Liver (tissue), 7 donors: ENCODE measurements at regions not wholly inside any gene's neighbourhood (a gene's known extent, or its start where the extent isn't known, plus 50 kb on each side); places are given as distances from the start of the nearest gene placed in this dataset.

Experiments used
- DNase-seq: peaks from one replicate; pipeline ENCODE4 v3.0.0-alpha.2; 2017; ENCODE audit warnings: low spot score
- H3K27ac ChIP-seq, 2 donors: one replicate each; pipeline ENCODE4 v1.7.0; 2013; ENCODE audit warnings: inconsistent platforms in 2 of 2, low read length in 2 of 2, control low read depth in 1 of 2, low read depth in 1 of 2, mild to moderate bottlenecking in 1 of 2
- H3K27me3 ChIP-seq, 4 donors: one replicate each; pipeline versions ENCODE4 v1.6.1 to v1.7.0; 2013; ENCODE audit warnings: low read length in 3 of 4, inconsistent platforms in 1 of 4, mild to moderate bottlenecking in 1 of 4, moderate library complexity in 1 of 4; ENCODE audit not compliant: control insufficient read depth in 4 of 4, insufficient read depth in 4 of 4
- H3K36me3 ChIP-seq, 4 donors: one replicate each; pipeline versions ENCODE4 v1.6.1 to v1.7.0; 2013; ENCODE audit warnings: low read length in 3 of 4, mild to moderate bottlenecking in 3 of 4, low read depth in 1 of 4, moderate library complexity in 1 of 4; ENCODE audit not compliant: control insufficient read depth in 4 of 4, insufficient read depth in 3 of 4
- H3K4me1 ChIP-seq, 4 donors: one replicate each; pipeline versions ENCODE4 v1.6.1 to v1.7.0; 2013; ENCODE audit warnings: low read length in 3 of 4, mild to moderate bottlenecking in 3 of 4, moderate library complexity in 1 of 4; ENCODE audit not compliant: control insufficient read depth in 4 of 4, insufficient read depth in 4 of 4
- H3K4me3 ChIP-seq, 3 donors: one replicate each; pipeline versions ENCODE4 v1.6.1 to v1.7.0; 2013; ENCODE audit warnings: low read length in 3 of 3, control low read depth in 1 of 3, low read depth in 1 of 3, mild to moderate bottlenecking in 1 of 3
- H3K9ac ChIP-seq, 2 donors: one replicate each; pipeline ENCODE4 v1.7.0; 2013; ENCODE audit warnings: low read length in 2 of 2, mild to moderate bottlenecking in 2 of 2, moderate library complexity in 2 of 2, control low read depth in 1 of 2, low read depth in 1 of 2
- H3K9me3 ChIP-seq, 4 donors: one replicate each; pipeline versions ENCODE4 v1.6.1 to v1.7.0; 2013; ENCODE audit warnings: low read length in 3 of 4; ENCODE audit not compliant: control insufficient read depth in 4 of 4
- FOXA1 ChIP-seq: IDR thresholded peaks from 2 replicates; pipeline ENCODE4 v1.6.1; 2016; ENCODE audit warnings: antibody characterized with exemption
- HNF4G ChIP-seq: IDR thresholded peaks from 2 replicates; pipeline ENCODE4 v1.6.1; 2016; ENCODE audit warnings: antibody characterized with exemption
- NR2F2 ChIP-seq: IDR thresholded peaks from 2 replicates; pipeline ENCODE4 v1.6.1; 2016; ENCODE audit warnings: antibody characterized with exemption
- RAD21 ChIP-seq, 2 donors: IDR thresholded peaks; 2 replicates each; pipeline ENCODE4 v1.6.1; 2016; ENCODE audit warnings: antibody characterized with exemption in 2 of 2, mild to moderate bottlenecking in 2 of 2
- REST ChIP-seq: IDR thresholded peaks from 2 replicates; pipeline ENCODE4 v1.6.1; 2016; ENCODE audit warnings: antibody characterized with exemption, mild to moderate bottlenecking
- SP1 ChIP-seq: IDR thresholded peaks from 2 replicates; pipeline ENCODE4 v1.6.1; 2018; ENCODE audit warnings: antibody characterized with exemption, mild to moderate bottlenecking
- TAF1 ChIP-seq: conservative IDR thresholded peaks from 2 replicates; pipeline ENCODE4 v1.6.1; 2016; ENCODE audit warnings: antibody characterized with exemption, mild to moderate bottlenecking
- YY1 ChIP-seq: IDR thresholded peaks from 2 replicates; pipeline ENCODE4 v1.6.1; 2016; ENCODE audit warnings: antibody characterized with exemption, mild to moderate bottlenecking
- WGBS: extraction: QIAGEN DNeasy Blood & Tissue Kit; methylation state at CpG from one replicate; pipeline ENCODE4 v1.1.7; 2013; 5-methylcytosine and 5-hydroxymethylcytosine counted together
- TF ChIP-seq, protein P1 (sequence below): IDR thresholded peaks from 2 replicates; pipeline ENCODE4 v1.6.1; 2016; ENCODE audit warnings: antibody characterized with exemption
- TF ChIP-seq, protein P2 (sequence below): IDR thresholded peaks from 2 replicates; pipeline ENCODE4 v1.6.1; 2016; ENCODE audit warnings: antibody characterized with exemption
- donor health status: healthy.
- donor health status: healthy.
- donor health status: healthy.
- donor health status: healthy.

GRCh38 chr2:9737053-9737875 lies 106.0 kb upstream of the TAF1B start:
- peaks cover 0 to 2% (median 0%) of the 10 kb centered on the region in 4 donors for H3K27me3 ChIP-seq
- TF ChIP-seq, protein P1, sequence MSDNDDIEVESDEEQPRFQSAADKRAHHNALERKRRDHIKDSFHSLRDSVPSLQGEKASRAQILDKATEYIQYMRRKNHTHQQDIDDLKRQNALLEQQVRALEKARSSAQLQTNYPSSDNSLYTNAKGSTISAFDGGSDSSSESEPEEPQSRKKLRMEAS = no peak
- TF ChIP-seq FOXA1 (no peak), RAD21 (IDR thresholded peaks at IDR 0.05) (no peak), NR2F2 (no peak), TAF1 (no peak), SP1 (no peak)
- TF ChIP-seq, protein P2, sequence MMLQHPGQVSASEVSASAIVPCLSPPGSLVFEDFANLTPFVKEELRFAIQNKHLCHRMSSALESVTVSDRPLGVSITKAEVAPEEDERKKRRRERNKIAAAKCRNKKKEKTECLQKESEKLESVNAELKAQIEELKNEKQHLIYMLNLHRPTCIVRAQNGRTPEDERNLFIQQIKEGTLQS = no peak
- no peak overlapping the region for H3K9ac ChIP-seq
- H3K4me3 ChIP-seq = no peak overlapping the region
- no peak overlapping the region for H3K27ac ChIP-seq
- peaks cover 0 to 2% (median 0%) of the 10 kb centered on the region in 4 donors for H3K9me3 ChIP-seq
- no peaks in the 10 kb centered on the region for H3K4me1 ChIP-seq
- no peaks in the 10 kb centered on the region for H3K36me3 ChIP-seq
- DNase-seq = no peak
- 73% methylated on average over 9 of the region's 9 CpGs for WGBS

- H3K9ac ChIP-seq = no peak overlapping the region
- no peaks in the 10 kb centered on the region for H3K36me3 ChIP-seq
- H3K4me3 ChIP-seq = no peak overlapping the region
- no peaks in the 10 kb centered on the region for H3K4me1 ChIP-seq
- peaks cover 0 to 2% (median 0%) of the 10 kb centered on the region in 4 donors for H3K27me3 ChIP-seq
- H3K27ac ChIP-seq = no peak overlapping the region
- TF ChIP-seq HNF4G (no peak), FOXA1 (no peak), SP1 (no peak)
- WGBS = 85% methylated on average over 5 of the region's 5 CpGs
- peaks cover 0 to 2% (median 0%) of the 10 kb centered on the region in 4 donors for H3K9me3 ChIP-seq
- DNase-seq = no peak
These were observed 105.2 kb upstream of the TAF1B start for GRCh38 chr2:9738062-9738461.

DNA sequence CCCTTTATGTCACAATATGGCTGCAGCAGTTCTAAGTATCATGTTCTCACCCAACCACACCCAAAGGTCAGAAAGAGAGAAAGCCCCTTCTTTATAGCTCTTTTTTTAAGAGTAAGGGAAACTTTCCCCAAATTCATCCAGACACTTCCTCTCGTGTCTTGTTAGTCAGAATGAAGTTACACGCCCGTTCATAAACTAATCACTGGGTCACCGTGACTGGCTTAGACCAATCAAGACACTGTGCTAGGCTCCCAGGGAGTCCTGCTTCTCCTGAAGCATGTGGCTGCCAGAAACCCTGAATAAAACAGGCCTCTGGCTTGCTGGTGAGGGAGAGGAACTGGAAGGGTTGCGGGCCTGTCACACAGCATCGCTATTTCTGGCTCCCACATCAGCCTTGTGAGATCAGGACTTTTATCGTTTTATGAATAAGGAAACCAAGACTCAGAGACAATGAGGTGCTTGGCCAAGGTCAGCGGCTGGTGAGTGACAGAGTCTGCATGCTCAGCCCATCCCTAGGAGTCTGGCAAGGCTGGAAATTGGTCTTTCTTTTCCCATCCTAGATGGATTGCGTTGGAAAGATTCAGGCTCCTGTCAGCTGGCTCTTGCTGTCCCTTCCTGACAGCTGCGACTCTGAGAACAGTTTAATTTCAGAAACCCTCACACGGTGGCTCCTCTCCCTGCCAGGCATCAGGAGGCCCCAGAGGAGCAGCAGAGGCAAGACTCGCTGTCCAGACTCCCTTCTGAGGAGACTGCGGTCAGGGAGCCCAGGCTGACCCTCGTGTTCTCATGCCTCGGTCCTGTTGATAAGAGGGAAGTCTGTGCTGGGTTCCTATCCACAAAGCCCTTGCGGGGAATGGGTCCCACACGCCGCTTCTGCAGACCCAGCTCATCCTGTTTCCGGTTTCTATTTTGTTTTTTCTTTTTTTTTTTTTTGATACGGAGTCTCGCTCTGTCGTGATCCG lies 104.5 kb upstream of the TAF1B start:
- WGBS = 58% methylated on average over 23 of the region's 23 CpGs
- peaks cover 0 to 2% (median 0%) of the 10 kb centered on the region in 4 donors for H3K9me3 ChIP-seq
- H3K36me3 ChIP-seq = no peaks in the 10 kb centered on the region
- H3K27me3 ChIP-seq = peaks cover 0 to 2% (median 0%) of the 10 kb centered on the region in 4 donors
- H3K4me3 ChIP-seq = no peak overlapping the region
- no peak overlapping the region for H3K9ac ChIP-seq
- TF ChIP-seq, protein P1 = no peak
- TF ChIP-seq NR2F2 = no peak
- TF ChIP-seq, protein P2 = no peak
- no peak for TF ChIP-seq FOXA1
- TF ChIP-seq REST = no peak
- no peak for TF ChIP-seq TAF1
- no peak for TF ChIP-seq YY1
- no peak for TF ChIP-seq SP1
- H3K27ac ChIP-seq = peak overlapping the region; percentile 43 to 66
- DNase-seq = no peak
- no peaks in the 10 kb centered on the region for H3K4me1 ChIP-seq
